HK-2 (cell line): ENCODE measurements at regions not wholly inside any gene's neighbourhood (a gene's known extent, or its start where the extent isn't known, plus 50 kb on each side); places are given as distances from the start of the nearest gene placed in this dataset.
"Not testable (repeated sequence)": the region's sequence is repeated elsewhere in the genome, so short reads cannot be mapped to it uniquely, and the experiment has no call there.

ENCODE experiments used
- DNase-seq: peaks from one replicate; pipeline ENCODE4 v3.0.0-alpha.2; 2018; ENCODE audit not compliant: unreplicated experiment

DNA sequence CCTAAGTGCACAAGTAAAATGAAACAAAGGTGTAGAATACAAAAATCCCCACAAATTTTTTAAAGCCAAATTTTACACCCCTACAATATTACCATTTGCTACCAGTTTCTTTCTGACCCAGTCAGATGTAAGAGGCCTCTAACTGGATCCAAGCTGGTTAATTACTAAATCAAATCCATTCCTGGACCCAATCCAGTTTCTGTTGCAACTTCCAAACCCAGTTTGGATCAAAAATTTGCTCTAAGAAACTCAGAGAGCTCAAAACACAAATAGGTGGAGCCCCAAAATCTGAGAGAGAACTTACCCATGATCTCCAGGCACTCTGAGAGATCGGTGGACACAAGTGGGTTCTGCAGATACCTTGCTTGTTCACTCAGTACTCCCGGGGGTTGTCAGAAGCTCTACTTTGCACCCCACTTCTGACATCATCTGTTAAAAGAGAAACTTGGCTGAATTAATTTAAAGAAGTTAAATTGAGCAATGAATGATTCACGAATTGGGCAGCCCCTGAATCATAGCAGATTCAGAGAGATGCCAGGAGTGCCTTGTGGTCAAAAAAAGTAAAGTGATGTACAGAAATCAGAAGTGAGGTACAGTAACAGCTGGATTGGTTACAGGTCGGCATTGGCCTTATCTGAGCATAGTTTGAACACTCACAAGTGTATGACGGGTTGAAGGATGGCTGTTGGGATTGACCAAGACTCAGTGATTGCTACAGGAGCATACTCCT, 448.0 kb downstream of the KCNT2 start:
- DNase-seq: no peak

DNA sequence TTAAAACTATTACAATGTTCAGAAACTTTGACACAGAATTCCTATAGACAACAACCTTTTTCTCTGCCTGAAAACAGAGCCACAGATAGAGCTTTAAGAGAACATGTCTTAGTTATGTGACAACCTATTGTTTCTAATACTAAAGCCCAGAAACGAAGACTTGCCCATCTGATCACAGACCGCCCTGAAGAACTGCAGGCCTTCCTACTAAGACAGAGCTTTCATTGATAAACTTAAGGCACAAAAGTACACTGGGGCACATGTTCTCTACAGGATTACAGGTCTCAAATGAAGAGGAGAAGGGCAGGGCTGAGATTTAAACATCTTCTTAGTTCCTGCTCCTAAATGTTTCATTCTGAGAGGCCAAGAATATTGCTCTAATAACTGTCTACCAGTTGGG, 452.7 kb downstream of the KCNT2 start:
- DNase-seq: no peak

DNA sequence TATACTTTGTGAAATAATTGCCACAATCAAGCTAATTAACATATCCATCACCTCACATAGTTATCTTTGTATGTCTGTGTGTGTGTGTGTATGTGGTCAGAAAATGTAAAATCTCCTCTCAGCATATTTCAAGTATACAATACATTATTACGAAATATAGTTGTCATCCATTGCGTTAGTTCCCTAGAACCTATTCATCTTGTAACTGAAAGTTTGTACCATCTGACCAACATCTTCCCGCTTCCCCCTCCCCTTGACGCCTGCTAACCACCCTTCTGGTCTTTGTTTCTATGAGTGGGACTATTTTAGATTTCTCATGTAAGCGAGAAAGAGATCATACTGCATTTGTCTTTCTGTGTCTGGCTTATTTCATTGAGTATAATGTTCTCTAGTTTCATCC, 455.3 kb downstream of the KCNT2 start:
- DNase-seq: no peak

DNA sequence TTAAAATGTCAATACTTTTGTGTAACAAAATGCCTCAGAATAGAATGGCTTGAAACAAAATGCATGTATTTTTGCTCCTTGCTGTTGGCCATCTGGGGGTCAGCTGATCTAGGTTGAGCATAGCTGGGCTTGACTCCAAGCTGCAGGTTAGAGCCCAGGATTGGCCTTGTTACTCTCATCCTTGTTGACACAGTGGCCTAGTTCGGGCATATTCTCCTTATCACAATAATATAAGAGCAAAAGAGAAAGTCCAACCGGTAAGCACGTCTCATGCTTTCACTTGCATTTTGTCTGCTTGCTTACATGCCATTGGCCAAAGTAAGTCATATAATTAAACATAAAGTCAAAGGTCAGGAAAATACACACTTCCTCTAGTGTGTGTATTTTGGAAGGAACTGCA, 456.2 kb downstream of the KCNT2 start:
- DNase-seq: no peak

DNA sequence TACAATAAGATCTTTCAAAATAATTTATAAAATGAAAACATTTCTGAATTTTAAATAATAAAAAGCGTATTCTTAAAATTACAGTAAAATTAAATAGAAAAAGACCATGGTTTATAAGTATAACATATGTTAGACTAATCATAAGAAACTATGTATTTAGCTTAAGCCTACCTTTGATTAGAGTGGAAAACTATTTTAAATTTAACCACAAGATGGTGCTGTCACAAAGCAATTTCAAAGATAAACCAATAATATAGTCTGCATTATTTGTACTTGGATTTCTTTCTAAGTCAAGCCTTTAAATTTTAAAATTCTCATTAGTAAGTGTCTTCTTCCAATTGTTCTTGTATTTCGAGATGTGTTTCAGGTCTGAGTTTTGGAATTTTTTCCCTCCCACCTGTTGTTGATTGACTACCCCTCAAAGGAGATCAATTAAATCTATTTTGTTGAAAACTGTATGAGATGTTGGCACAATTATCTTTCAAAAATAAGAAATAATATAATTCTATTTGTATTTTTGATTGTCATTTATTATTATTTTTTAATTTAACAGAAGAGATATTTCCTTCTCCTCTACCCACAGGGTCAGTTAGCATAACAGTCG, 459.8 kb downstream of the KCNT2 start:
- no peak for DNase-seq

DNA sequence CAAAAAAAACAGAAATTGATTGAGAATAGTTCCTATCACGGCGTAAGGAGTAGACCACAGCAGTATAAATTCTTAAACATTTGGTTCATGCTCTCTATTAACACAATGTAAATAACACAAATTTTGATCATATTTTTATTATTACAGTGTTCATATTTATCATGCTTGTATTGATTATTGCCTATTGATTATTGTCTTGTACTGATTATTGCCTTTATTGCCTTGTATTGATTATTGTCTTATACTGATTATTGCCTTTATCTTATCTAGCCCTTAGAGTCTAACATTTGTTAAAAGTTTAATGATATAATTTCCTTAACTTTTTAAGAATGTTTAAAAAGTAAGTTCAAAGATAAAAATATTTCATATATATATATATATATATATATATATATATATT, 460.7 kb downstream of the KCNT2 start:
- DNase-seq: no peak

DNA sequence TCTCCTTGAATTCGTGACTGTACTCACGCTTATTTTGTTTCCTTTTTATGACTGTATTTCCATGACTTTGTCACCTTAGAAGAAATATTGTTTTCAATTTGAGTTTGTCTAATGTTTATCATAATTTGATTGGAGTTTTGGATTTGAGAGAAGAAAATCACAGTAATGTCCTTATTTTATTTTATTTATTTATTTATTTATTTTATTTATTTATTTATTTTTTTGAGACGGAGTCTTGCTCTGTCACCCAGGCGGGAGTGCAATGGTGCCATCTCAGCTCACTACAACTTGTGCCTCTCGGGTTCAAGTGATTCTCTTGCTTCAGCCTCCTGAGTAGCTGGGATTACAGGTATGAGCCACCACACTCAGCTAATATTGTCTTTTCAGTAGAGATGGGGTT, 463.1 kb downstream of the KCNT2 start:
- DNase-seq: not testable (repeated sequence)

DNA sequence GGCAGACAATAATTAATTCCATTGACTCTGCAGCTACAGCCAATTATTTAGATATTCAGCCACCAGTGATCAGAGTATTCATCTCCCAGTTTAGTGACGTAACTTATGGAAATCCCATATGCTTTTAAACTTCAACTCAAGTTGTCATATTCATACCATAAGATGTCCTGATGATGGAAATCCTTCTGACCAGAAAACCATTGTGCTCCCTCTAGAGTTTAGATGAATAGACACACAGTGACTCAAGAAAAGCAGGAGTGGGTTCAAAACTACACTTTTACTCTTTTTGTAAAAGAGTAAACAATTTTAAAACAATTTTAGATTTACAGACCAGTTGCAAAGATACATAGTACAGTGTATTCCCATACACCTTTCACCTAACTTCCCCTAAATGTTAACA, 463.7 kb downstream of the KCNT2 start:
- no peak for DNase-seq

DNA sequence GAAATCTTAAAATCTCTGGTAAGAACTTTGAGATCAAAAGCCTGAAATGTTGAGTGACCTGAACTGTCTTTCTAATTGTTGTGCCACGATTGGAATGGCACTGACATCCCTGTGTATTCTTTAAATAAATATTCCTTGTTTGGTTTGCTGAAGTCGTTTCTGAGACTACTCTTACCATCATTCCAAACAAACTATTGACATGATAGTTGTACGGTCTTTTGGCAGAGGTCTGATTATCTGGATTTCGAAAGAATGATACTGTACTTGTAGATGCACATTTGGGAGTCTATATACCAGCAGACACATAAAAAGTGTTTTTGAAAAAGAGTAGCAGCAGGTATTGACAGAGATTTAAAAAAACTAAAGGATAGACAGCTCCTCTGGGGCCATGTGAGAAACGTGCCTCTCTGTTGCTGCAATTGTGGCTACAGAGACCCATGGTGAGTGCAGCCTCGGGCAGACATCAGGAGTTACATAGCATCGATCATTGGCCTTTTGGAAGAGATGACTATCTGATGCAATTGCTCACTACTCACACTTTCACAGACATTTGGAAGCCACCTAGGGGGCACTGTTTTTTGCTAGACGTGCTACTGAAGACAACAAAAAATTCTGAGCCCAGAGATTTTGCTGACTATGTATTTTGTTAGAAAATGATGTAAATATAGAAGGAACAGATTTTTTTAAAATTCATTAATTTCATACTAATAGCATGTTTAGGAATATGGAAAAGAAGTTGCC, 464.5 kb downstream of the KCNT2 start:
- DNase-seq: no peak

DNA sequence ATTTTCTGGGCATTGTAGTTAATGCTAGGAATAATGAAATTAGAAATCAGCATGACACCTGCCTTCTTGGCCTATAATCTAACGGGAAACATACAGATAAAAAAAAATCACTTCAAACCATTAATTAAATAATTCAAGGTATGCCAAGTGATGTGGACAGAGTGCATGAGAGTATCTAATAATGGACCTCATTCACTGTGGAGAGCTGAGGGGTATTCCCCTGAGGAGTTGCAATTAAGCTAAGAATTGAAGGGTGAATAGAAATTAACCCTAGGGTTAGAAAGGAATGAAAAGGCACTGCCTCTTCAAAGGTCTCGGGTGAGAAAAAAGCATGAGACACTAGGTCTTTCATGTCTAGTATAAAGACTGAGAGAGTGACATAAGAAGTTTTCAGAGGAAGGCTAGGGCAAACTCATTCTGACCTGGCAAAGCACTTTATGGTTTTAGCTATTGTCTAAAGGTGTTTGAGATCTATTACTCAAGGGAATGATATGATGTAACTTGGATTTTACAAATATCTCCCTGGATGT, 466.1 kb downstream of the KCNT2 start:
- DNase-seq: no peak

DNA sequence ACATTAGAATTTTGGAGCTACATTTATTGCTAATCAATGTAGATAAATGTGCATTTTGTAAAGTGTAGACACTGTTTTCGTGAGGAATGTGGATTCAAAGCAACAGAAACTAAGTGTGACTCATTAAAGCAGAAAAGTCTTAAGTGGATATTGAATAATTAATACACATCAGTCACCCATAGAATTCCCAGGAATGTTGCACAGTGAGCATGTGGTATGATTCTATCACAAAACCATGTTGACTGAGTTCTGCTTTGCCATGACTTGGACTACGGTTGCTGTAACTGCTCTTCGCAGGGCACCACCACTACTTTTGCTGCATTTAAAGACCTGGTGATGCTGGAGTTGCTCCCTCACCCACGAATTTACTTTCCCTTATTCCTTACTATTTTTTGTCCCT, 471.8 kb downstream of the KCNT2 start:
- no peak for DNase-seq

DNA sequence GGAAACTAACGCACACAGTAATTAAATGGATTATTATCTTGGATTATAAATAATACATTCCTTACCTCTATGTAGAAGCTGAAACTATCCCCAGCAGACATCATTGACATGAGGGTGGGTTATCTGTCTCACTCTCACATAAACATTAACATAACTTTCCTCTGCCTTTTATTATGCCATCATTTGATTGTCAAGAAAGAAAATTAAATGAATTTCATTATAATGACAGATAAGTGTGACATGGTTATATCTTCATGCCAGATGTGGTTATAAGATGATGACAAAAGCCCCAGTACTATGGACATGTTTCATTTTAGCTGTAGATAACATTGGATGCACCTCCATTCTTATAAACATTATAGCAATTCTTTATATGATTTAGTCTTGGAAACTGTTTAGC, 476.5 kb downstream of the KCNT2 start:
- no peak for DNase-seq

DNA sequence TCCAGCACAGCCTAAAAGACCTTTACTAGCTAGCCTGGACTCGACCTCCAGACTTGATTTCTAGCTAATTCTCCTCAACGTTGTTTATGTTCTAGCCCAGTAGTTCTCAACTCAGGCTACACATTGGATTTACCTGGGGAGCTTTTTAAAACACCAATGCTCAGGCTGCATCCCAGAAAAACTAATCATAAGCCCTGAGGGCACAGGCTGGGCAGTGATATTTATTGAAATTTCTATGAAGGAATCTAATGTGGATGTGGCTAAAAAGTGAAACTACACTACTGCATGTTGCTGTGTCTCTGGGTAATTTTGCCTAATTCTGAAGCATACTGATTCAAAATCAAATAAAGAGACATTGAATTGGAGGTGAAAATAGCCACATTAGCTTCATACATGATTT, 479.4 kb downstream of the KCNT2 start:
- DNase-seq: no peak

DNA sequence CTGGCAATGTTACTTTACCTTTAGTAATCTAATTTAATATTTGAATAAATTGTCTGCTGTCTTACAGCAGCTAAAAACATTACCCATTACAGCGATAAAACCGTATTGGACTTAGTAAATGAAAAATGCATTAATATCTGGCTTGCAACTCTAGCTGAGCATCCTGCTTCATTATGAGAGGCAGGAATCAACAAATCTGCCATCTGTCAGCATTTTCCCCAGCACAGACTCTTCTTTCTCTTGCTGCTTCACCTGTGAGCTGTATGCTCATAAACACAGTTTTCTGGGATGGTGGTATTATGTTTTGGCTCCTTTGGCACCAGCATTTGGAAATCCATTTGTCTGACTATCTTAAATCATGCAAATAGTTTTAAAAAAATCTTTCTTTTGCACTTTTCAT, 487.1 kb downstream of the KCNT2 start:
- no peak for DNase-seq

DNA sequence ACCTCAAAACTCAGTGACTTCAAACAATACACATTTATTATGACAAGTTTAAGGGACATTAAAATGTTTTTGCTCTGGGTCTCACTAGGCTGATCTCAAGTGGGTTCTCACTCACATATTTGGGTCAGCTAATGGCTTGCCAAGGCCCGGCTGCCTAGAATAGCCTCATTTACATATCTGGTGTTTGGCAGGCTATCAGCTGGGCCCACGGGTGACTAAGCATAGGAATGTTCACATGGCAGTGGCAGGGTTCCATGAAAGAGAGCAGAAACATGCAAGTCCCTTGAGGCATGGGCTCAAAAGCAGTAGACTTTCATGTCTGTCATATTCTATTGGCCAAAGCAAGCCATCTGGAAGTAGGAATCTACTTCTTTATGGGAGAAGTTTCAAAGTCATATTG, 492.6 kb downstream of the KCNT2 start:
- peak; percentile 26 for DNase-seq

DNA sequence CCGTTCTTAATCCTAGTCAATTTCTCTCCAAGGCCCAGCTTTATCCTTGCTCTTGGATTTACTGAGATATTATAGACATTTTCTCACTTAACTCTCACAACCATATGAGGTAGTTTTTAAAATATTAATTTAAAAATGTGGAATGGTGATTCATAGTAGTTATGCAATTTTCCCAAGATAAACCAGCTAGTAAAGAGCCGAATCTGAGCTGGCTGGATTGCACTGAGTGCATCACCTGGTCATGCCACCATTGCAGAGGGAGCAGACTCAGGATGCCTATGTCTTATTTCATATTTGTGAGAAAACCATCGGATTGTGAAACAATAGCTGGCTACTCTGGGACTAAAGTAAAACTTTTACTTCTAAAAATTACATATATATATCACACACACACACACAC, 494.0 kb downstream of the KCNT2 start:
- DNase-seq: no peak

DNA sequence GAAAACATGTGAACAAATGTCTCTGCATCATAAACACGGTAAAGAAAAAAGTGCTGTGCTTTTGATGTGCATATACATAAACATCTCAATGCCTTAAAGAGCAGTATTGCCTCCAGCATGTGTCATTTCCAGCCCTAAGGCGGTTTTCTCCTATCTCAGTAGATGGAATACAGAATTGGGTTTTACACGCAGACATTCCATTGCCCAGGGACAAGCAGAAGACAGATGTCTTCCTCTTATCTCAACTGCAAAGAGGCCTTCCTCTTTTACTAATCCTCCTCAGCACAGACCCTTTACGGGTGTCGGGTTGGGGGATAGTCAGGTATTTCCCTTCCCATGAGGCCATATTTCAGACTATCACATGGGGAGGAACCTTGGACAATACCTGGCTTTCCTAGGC, 499.2 kb downstream of the KCNT2 start:
- DNase-seq: not testable (repeated sequence)

DNA sequence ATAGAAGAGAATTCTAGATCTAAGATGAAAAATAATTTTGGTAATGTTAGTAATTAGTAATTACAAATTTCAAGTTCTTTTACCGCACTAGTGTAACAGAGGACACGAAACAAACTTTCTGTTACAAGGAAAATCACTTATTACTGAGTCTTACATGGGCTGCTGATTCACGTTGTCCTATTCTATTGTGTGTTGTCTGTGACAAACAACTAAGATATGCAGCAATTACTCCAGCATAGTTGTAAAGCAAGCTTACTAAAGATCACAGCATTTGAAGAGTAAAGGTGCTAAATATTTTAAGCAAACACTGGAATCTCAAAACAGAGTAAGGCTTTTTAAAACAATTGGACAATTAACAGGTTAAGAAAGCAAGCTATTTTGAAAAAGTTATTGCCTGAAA, 502.3 kb downstream of the KCNT2 start:
- no peak for DNase-seq

DNA sequence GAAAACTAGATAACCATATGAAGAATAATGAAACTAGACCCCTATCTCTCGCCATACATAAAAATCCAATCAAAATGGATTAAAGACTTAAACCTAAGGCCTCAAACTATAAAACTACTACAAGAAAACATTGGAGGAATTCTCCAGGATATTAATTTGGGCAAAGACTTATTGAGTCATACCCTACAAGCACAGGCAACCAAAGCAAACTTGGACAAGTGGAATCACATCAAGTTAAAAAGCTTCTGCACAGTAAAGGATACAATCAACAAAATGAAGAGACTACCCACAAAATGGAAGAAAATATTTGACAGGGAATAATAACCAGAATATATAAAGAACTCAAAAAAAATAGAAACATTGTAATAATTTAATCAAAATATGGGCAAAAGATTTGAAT, 505.4 kb downstream of the KCNT2 start:
- DNase-seq: no peak

DNA sequence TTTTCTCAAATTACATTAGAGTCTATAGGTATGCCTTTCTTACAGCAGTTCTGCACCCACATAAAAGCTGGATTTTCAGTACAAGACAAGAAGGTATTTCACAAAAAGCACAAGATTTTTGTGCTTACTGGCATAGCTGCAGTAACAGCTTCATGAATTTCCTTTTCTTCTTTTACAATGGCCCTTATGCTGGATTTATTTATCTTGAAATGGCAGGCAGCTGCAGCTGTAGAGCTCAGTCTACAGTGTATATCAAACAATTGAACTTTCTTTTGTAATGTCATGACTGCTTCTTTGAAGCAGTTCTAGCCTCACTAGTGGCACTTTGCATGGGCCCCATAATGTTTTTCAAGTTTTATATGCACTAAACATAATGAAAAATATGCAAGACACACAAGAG, 510.2 kb downstream of the KCNT2 start:
- DNase-seq: no peak

DNA sequence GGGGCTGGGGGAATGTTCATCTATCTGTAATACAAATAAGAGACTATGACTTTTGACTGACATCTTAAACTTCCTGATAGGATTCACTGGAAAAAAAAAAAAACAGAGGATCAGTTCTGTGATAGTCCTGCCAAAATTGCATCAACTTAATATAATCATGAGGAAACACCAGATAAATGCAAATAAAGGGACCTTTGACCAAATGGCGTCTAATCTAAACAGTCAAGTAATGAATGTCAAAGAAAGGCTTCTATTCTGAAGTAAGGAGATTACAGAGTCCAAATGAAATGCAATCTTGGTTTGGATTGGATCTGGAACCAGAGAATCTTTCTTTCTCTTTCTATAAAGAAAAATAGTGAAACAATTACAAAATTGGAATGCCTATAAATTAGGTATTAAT, 513.4 kb downstream of the KCNT2 start:
- DNase-seq: no peak

DNA sequence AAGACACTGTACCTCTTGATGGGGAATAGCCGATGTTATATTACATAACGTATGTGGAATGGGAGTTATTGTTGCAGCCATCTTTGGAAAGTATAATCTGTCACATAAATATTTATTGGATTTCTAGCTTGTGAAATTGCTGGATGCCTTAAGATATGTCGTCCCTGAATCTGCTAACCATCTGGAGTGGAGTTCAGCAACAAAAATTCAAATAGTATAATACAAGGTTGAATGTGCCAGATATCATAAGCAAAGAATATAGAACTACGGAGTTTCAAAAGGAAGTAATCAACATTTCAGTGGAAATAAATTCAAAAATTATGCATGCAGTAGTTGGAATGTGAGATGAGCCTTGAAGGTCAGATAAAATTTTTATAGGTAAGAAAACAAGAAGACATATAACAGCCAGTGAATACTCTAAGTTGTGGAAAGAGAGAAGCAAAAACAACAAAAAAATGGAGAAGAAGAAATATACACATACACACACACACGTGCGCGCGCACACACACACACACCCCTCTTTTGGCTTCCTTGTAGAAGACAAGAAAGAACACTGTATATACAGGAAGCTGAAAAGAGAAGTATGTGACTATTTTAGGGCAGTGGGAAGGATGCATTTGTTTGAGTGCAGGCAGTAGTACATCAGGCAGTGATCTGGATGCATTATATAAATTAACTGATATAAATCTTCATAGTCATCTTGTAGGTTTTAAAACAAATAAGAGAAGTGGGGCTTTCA, 516.7 kb downstream of the KCNT2 start:
- no peak for DNase-seq
